ENCODE measurements at regions not wholly inside any gene's neighbourhood (a gene's known extent, or its start where the extent isn't known, plus 50 kb on each side); places are given as distances from the start of the nearest gene placed in this dataset.

DNA sequence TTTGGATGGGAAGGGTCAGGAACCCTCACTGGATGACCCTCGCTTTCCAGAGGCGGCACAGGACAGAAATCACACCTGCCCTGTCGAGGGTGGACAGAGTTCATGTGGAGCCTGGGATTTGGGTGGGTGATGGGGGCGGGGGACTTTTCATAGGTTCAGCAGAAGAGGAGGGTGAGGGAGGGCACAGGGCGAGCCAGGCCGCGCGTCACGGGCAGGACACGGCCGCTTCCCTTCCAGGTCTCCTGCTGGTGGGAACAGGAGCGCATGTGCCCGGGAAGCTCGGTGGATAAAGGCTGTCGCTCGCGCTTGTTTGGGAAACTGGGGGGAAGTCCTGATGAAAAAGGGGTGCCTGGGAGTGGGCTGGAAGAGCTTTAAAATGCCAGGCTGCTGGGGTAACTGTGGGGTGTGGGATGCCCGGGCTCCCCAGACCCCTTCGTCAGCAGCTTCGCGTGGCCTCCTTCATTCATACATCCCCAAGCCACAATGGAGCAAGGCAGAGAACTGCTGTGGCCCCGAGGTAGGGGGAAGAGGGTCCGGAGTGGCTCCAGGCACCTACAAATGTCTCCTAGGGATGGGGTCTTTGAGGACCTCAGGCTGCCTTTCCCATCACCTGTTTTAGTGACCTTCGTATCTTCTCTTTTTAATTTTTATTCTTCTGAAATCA is 102.2 kb downstream of the DACT2 start:
- Histone ChIP-seq H3K36me3 (ENCODE audit: control insufficient read depth, insufficient read depth, low read length) (no peaks in the 10 kb centered on the region), H3K4me3 (ENCODE audit: low read depth, low read length) (no peak overlapping the region)
- no peak for FAIRE-seq

DNA sequence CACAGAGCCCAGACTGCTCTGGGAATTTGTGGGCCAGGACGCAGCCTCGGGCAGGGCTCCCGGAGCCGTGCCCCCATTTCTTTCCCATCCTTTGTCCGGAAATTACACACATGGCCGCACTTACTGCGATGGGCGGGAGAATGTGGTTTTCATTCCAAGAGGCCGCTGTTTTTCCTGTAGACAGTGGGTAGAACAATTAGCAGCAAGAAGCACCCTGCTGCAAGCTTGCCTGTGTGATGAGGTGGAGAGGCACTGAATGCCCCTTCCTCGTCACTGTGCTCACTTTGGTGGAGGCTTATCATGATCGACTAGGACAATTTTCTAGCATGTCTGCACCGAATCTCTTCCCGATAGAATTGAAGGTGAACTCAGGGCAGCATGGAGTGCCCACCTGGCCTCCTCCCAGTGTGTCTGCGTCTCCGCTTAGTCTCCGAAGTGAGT is 102.8 kb downstream of the DACT2 start:
- TF ChIP-seq, protein P1, sequence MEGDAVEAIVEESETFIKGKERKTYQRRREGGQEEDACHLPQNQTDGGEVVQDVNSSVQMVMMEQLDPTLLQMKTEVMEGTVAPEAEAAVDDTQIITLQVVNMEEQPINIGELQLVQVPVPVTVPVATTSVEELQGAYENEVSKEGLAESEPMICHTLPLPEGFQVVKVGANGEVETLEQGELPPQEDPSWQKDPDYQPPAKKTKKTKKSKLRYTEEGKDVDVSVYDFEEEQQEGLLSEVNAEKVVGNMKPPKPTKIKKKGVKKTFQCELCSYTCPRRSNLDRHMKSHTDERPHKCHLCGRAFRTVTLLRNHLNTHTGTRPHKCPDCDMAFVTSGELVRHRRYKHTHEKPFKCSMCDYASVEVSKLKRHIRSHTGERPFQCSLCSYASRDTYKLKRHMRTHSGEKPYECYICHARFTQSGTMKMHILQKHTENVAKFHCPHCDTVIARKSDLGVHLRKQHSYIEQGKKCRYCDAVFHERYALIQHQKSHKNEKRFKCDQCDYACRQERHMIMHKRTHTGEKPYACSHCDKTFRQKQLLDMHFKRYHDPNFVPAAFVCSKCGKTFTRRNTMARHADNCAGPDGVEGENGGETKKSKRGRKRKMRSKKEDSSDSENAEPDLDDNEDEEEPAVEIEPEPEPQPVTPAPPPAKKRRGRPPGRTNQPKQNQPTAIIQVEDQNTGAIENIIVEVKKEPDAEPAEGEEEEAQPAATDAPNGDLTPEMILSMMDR (IDR thresholded peaks at IDR 0.05; ENCODE audit: insufficient read depth, low read length, severe bottlenecking) = no peak
- no peak for FAIRE-seq
- no peaks in the 10 kb centered on the region for H3K27me3 ChIP-seq (ENCODE audit: control insufficient read depth, insufficient read depth, low read length)
- H3K36me3 ChIP-seq (ENCODE audit: control insufficient read depth, insufficient read depth, low read length) = no peaks in the 10 kb centered on the region
- DNase-seq (ENCODE audit: low read depth) = no peak
- no peak overlapping the region for H3K4me3 ChIP-seq (ENCODE audit: low read depth, low read length)

More for the DNA sequence above, 102.2 kb downstream of the DACT2 start:
- H3K27me3 ChIP-seq (ENCODE audit: control insufficient read depth, insufficient read depth, low read length) = no peaks in the 10 kb centered on the region
- no peak for DNase-seq (ENCODE audit: low read depth)
- TF ChIP-seq, protein P1 (IDR thresholded peaks at IDR 0.05; ENCODE audit: insufficient read depth, low read length, severe bottlenecking) = no peak

DNA sequence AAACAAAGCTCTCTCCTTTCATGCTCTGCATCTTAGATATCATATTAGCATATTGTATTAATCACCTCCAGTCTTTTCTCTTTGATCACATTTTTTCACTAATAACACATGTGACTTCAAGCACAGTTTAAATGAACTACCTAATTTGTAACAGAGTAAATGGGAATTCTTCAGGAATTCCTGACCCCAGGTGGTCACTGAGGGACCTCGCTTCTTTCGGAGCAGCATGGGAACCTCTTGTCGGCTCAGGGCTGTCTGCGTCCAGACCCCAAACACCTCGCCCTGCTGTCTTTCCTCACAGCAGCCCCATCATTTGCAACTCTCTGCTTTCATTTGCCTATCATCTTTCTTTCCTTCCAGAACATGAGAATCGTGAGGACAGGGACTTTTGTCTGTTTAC is 103.5 kb downstream of the DACT2 start:
- DNase-seq (ENCODE audit: low read depth) = no peak
- Histone ChIP-seq H3K27me3 (ENCODE audit: control insufficient read depth, insufficient read depth, low read length) (no peaks in the 10 kb centered on the region), H3K4me3 (ENCODE audit: low read depth, low read length) (no peak overlapping the region), H3K36me3 (ENCODE audit: control insufficient read depth, insufficient read depth, low read length) (no peaks in the 10 kb centered on the region)
- FAIRE-seq = no peak
- TF ChIP-seq, protein P1 (IDR thresholded peaks at IDR 0.05; ENCODE audit: insufficient read depth, low read length, severe bottlenecking) = no peak

DNA sequence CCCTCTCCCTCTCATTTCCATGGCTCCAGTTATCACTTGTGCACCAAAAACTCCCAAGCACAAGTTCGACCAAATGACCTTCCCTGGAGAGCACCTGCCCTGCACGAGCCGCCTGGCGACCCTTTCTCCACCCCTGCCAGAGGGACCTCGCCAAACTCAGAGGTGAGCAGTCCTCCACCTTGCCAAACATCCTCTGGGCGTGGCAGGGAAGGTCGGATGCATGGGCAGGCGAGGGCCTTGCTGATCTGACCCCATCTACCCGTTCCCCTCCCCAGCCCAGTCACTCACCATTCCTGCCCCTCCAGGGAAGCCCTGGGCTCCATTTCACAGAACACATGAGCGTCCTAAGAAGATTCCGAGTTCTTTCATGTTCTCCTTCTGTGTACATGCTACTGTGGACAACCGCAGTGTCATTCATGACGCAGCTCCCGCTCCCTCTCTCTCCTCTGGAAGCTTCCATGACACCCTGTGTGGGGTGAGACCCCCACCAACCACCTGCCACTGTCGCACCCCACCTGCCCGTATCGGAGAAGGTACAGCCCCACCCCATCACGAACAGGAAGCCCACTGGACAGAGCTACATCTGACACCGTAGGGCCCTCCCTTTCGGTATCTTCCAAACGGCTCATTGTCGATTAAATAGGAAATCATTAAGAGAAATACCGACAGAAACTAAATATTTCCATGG is 104.3 kb downstream of the DACT2 start:
- no peaks in the 10 kb centered on the region for H3K27me3 ChIP-seq (ENCODE audit: control insufficient read depth, insufficient read depth, low read length)
- H3K4me3 ChIP-seq (ENCODE audit: low read depth, low read length) = no peak overlapping the region
- no peaks in the 10 kb centered on the region for H3K36me3 ChIP-seq (ENCODE audit: control insufficient read depth, insufficient read depth, low read length)
- FAIRE-seq (no peak), DNase-seq (ENCODE audit: low read depth) (no peak)
- TF ChIP-seq, protein P1 (IDR thresholded peaks at IDR 0.05; ENCODE audit: insufficient read depth, low read length, severe bottlenecking) = no peak

DNA sequence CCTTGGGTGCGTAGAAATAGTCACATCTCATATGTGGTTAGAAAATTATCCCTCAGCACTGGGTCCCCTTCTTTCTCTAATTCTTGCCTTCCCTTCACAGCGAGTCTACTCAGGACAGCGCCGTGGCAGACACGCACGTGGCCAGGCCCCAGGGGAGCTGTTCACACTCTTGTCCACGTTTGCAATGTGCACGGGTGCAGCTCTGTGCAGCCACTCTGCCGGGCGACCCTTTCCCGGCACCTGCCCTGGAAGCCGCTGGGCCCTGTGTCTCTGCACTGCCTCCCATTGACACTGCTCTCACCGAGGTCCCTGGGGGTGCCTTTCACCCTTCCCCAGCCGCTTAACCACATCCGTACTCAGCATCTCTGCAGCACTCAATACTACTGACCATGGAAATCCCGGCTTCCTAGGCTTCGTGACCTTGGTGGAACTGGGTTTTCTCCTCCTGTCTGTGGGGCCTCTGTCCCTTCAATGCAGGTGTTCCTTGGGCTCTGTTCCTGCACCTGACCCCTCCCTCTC is 104.9 kb downstream of the DACT2 start:
- TF ChIP-seq, protein P1 (IDR thresholded peaks at IDR 0.05; ENCODE audit: insufficient read depth, low read length, severe bottlenecking) = no peak
- Histone ChIP-seq H3K36me3 (ENCODE audit: control insufficient read depth, insufficient read depth, low read length) (no peaks in the 10 kb centered on the region), H3K27me3 (ENCODE audit: control insufficient read depth, insufficient read depth, low read length) (no peaks in the 10 kb centered on the region), H3K4me3 (ENCODE audit: low read depth, low read length) (no peak overlapping the region)
- DNase-seq (ENCODE audit: low read depth) (no peak), FAIRE-seq (no peak)
